ENCODE measurements at regions not wholly inside any gene's neighbourhood (a gene's known extent, or its start where the extent isn't known, plus 50 kb on each side); places are given as distances from the start of the nearest gene placed in this dataset.

DNA sequence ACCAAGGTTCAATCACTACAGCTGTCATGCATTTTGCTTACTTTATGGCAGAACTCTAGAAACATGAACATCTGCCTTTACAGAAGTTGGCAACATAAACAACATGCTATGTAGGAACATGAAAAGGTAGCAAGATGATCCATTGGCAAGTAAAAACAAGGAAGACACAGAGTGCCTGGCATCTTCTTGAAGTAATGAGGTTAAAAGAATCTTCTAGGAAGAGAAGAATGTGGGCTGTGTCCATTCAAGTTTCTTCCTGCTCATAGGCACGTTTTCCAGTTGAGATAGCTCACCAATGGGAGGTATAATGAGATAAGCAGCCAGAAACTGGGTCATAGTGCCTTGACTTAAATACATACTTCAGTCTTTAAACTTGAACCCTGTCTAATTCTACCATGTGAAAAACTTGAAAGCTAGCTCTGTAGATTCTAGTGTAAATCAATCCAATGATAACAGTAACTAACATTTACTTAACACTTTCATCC lies 109.4 kb upstream of the PRLR start (continued):
- TF ChIP-seq POLR2AphosphoS2 (IDR thresholded peaks at IDR 0.05; ENCODE audit: low read length), result no peak
- TF ChIP-seq NONO (IDR thresholded peaks at IDR 0.05; ENCODE audit: low read depth in 2 of 2, low read length in 1 of 2), result no peak
- TF ChIP-seq ETV5 (CRISPR knock-in tag; IDR thresholded peaks at IDR 0.05; ENCODE audit: low read depth), result no peak
- TF ChIP-seq TRIM28 (IDR thresholded peaks at IDR 0.05), result no peak
- TF ChIP-seq ZBTB33 (CRISPR knock-in tag; IDR thresholded peaks at IDR 0.05), result no peak
- TF ChIP-seq E2F3 (CRISPR knock-in tag; IDR thresholded peaks at IDR 0.05), result no peak
- TF ChIP-seq FIP1L1 (IDR thresholded peaks at IDR 0.05; ENCODE audit: low read depth, low read length, poor library complexity, severe bottlenecking), result no peak
- TF ChIP-seq PRPF4 (IDR thresholded peaks at IDR 0.05; ENCODE audit: insufficient read depth, low read depth, low read length, poor library complexity, severe bottlenecking), result no peak
- TF ChIP-seq FOXA3 (CRISPR knock-in tag; conservative IDR thresholded peaks at IDR 0.05 in 1 of 2, IDR thresholded peaks at IDR 0.05 in 1 of 2), result no peak
- TF ChIP-seq CREM (IDR thresholded peaks at IDR 0.05; ENCODE audit: low read depth), result no peak

DNA sequence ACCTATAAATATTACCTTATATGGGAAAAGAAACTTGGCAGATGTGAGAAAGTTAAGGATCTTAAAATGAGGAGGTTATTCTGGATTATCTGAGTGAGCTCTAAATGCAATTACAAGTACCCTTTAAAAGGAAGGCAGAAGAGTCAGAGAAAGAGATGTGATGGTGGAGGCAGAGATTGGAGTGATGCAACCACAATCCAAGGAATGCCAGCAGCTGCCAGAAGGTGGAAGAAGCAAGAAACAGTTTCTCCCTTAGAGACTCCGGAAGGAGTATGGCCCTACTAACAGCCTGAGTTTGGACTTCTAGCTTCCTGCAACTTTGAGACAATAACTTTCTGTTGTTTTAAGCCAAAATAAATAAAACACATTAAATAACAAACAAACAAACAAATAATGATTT lies 108.7 kb upstream of the PRLR start:
- POLR2A ChIA-PET, result no interaction called here
- H3K9me3 ChIP-seq (replicated peaks; ENCODE audit: control insufficient read depth, insufficient read depth, low read depth, low read length), result 0 out of 2 replicates have a peak, but pooled peaks cover 2% of the 10 kb centered on the region
- H3K36me3 ChIP-seq (ENCODE audit: control insufficient read depth, insufficient read depth, low read length), result no peaks in the 10 kb centered on the region
- in situ Hi-C loops (cut with MboI) (no loop called here), intact Hi-C loops (cut with micrococcal nuclease) (no loop called here)
- H3K27ac ChIP-seq (ENCODE audit: extremely low read depth, low read depth, low read length), result no peak overlapping the region
- no TSS peak for BruUV-seq (replicated peaks)
- H4K20me1 ChIP-seq (replicated peaks; ENCODE audit: control insufficient read depth, insufficient read depth, low read length), result no peaks in the 10 kb centered on the region
- DNase-seq (ENCODE audit: extremely low read depth in 1 of 4, low spot score in 3 of 4) (no peak), FAIRE-seq (no peak), ATAC-seq (no peak)
- no peak overlapping the region for H2AFZ ChIP-seq (ENCODE audit: low read depth, low read length)
- H3K4me1 ChIP-seq (replicated peaks in 1 of 2; ENCODE audit: control insufficient read depth in 2 of 2, insufficient read depth in 2 of 2, low read length in 2 of 2), result no peaks in the 10 kb centered on the region
- no peaks in the 10 kb centered on the region for H3K9me1 ChIP-seq (ENCODE audit: control insufficient read depth, insufficient read depth, low read length)
- no peak overlapping the region for H3K9ac ChIP-seq (ENCODE audit: insufficient read depth in 1 of 2, low read depth in 2 of 2, low read length in 2 of 2)
- no peak overlapping the region for H3K4me3 ChIP-seq
- no peak for TF ChIP-seq ZFPM2 (CRISPR knock-in tag; IDR thresholded peaks at IDR 0.05)
- no peak for TF ChIP-seq ZBTB1 (CRISPR knock-in tag; IDR thresholded peaks at IDR 0.05; ENCODE audit: borderline replicate concordance, low read depth)
- no peak for TF ChIP-seq KAT7 (CRISPR knock-in tag; IDR thresholded peaks at IDR 0.05; ENCODE audit: borderline replicate concordance)
- no peaks in the 10 kb centered on the region for H3K27me3 ChIP-seq (ENCODE audit: control insufficient read depth in 2 of 2, insufficient read depth in 2 of 2, low read length in 2 of 2)
- no peak overlapping the region for H3K4me2 ChIP-seq (ENCODE audit: insufficient read depth, low read length)
- CTCF ChIA-PET (ENCODE audit: low intra/inter-chr PET ratio), result no interaction called here
- WGBS (ENCODE audit: insufficient coverage, low coverage, missing lambda C conversion rate), result 0% methylated on average over 1 of the region's 1 CpG
- no peaks in the 10 kb centered on the region for H3K79me2 ChIP-seq (ENCODE audit: control insufficient read depth, insufficient read depth, low read length)
